ACC112 (cell line): ENCODE measurements at regions not wholly inside any gene's neighbourhood (a gene's known extent, or its start where the extent isn't known, plus 50 kb on each side); places are given as distances from the start of the nearest gene placed in this dataset.

ENCODE experiments used
- H2AFZ ChIP-seq: fragments of 200-600 bp; sonication (generic); one replicate; pipeline ENCODE4 v1.6.0; 2017; ENCODE audit warnings: antibody characterized with exemption, low read length; ENCODE audit not compliant: unreplicated experiment
- H3K27ac ChIP-seq: fragments of 200-600 bp; sonication (generic); 2 replicates; pipeline ENCODE4 v1.5.1; 2014; ENCODE audit warnings: low read depth, mild to moderate bottlenecking, antibody characterized with exemption, low read length, moderate library complexity
- H3K27me3 ChIP-seq: fragments of 200-600 bp; sonication (generic); 2 replicates; pipeline ENCODE4 v1.6.1; 2014; ENCODE audit warnings: mild to moderate bottlenecking, antibody characterized with exemption, low read length, moderate library complexity, mixed read lengths; ENCODE audit not compliant: insufficient read depth
- H3K36me3 ChIP-seq: fragments of 200-600 bp; sonication (generic); 2 replicates; pipeline ENCODE4 v1.6.1; 2016; ENCODE audit warnings: mild to moderate bottlenecking, antibody characterized with exemption, low read length, moderate library complexity, mixed read lengths; ENCODE audit not compliant: insufficient read depth
- H3K4me1 ChIP-seq: fragments of 200-600 bp; sonication (generic); one replicate; pipeline ENCODE4 v1.6.1; 2016; ENCODE audit warnings: low read length, mixed read lengths; ENCODE audit not compliant: insufficient read depth, unreplicated experiment, control insufficient read depth
- H3K4me3 ChIP-seq: fragments of 200-600 bp; sonication (generic); 2 replicates; pipeline ENCODE4 v1.5.1; 2014; ENCODE audit warnings: mild to moderate bottlenecking, low read depth, low read length
- H3K79me2 ChIP-seq: fragments of 200-600 bp; sonication (generic); one replicate; pipeline ENCODE4 v1.6.0; 2016; ENCODE audit warnings: low read length; ENCODE audit not compliant: control insufficient read depth, unreplicated experiment, insufficient read depth

DNA sequence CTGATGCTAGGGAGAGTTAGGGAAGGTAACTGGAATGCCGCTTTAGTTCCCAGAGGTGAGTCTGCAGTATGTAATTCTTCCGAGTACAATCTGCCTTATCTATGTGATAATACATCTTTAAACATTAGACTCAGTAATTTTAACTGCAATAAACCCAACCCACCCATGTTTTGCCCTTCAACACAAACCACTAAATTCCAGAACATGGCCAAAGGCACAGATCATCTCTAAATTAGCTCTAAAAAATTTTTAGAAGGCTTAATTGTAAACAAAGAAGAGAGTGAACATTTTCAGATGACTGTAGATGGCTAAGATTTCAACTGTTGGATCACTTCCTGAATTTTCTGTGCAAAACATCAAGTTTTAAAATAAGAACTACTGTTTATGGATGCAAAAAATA, 488.7 kb upstream of the ID2 start:
- no peak overlapping the region for H2AFZ ChIP-seq
- H3K27me3 ChIP-seq, result no peaks in the 10 kb centered on the region
- no peaks in the 10 kb centered on the region for H3K36me3 ChIP-seq

DNA sequence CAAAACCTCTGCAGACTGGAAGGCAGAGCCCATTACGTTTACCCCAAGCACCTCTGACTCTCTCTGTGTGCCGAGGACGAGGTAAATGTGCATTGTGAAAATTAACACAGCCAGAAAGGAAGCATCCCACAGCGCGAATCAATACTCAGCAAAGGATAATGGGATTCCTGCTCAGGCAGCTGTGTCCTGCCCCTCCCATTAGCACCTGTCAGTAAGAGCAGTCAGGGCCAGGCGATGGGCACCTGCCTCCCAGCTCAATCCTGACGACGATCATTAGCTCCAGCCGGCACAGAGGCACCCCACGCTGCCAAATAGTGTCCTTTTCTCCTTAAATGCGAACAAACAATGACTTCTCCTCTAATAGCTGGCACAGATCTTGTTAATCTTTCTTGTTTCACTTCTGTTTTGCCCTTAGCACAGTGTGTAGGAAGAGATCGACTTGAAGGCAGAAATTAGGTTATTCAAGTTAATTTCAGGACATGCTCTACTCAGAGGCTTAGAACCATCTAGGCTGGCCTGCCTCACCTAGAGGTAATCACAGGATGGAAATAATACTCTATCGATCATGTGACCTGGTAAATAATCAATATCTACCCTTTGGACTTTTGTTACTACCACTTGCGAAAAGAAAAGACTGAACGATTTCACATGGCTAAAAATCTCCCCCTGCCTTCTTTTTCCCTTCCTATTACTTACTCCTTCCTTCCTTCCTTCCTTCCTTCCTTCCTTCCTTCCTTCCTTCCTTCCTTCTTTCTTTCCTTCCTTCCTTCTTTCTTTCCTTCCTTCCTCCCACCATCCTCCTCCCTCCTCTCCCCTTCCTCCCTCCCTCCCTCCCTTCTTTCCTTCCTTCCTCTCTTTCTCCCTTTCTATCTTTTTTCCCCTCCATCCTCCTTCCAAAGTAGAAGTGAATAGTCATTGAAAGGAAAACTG, 487.9 kb upstream of the ID2 start:
- H3K79me2 ChIP-seq, result no peaks in the 10 kb centered on the region
- H3K36me3 ChIP-seq, result no peaks in the 10 kb centered on the region
- no peak overlapping the region for H3K4me3 ChIP-seq
- no peaks in the 10 kb centered on the region for H3K4me1 ChIP-seq
- H2AFZ ChIP-seq, result no peak overlapping the region
- H3K27ac ChIP-seq, result no peak overlapping the region
- no peaks in the 10 kb centered on the region for H3K27me3 ChIP-seq

More for the DNA sequence above, 488.7 kb upstream of the ID2 start:
- Histone ChIP-seq H3K4me3 (no peak overlapping the region), H3K4me1 (no peaks in the 10 kb centered on the region), H3K27ac (no peak overlapping the region), H3K79me2 (no peaks in the 10 kb centered on the region)

DNA sequence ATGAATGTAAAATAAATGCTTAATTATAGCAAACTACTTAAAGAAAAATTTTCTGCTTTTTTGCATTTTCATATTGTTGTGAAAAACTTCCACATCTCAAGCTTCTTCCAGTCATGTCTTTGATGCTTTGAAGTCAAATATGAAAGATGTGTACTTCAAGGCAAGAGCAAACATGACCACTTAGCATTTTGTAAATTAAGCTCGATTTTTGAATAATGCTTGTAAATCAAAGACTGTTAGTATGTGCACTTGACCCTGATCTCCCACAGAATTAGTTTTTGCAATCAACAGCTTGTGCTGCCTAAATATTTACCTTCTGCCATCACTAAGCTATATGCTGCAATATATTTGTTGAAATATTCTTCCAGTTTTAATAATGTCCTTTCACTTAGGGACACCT, 486.1 kb upstream of the ID2 start:
- Histone ChIP-seq H3K4me3 (no peak overlapping the region), H3K4me1 (no peaks in the 10 kb centered on the region), H3K27me3 (no peaks in the 10 kb centered on the region), H3K79me2 (no peaks in the 10 kb centered on the region), H2AFZ (no peak overlapping the region), H3K27ac (no peak overlapping the region), H3K36me3 (no peaks in the 10 kb centered on the region)

DNA sequence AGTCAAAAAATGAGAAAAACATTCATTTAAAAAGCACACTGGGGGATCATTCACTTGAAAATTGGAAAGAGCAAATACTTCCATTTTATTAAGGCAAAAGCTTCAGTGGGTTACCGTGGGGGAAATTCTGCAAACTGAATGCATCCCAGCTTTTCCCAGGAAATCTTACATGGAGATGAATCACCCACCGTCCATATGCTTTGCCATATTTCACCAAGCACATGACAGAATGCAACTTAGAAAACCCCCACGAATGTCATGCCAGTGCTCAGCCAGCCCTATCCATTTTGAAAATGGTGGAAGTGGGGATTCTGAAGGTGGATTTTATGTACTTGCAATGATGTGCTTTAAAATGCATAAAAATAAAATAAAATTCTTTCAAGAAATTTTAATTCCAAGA, 485.5 kb upstream of the ID2 start:
- Histone ChIP-seq H3K27me3 (no peaks in the 10 kb centered on the region), H3K36me3 (no peaks in the 10 kb centered on the region), H3K79me2 (no peaks in the 10 kb centered on the region), H3K4me3 (no peak overlapping the region), H2AFZ (no peak overlapping the region), H3K27ac (no peak overlapping the region), H3K4me1 (no peaks in the 10 kb centered on the region)

DNA sequence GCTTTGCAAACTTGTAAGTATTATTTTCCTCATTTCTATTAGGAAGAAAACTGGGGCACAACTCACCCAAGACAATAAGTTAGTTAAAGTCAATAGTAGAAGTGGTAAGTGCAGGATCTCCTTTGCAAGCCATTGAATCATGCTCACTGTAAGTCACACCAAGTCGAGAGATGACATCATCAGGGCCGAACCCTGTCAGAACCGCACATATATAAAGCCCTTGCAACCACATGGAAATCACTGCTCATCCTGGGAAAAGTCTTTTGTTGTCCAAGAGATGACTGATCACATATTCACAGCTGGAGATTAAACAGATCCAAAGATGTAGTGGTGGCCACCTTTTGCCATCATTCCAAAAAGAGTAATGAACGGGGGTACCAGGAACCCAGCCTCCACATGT, 484.8 kb upstream of the ID2 start:
- H3K4me3 ChIP-seq, result no peak overlapping the region
- H3K27ac ChIP-seq, result no peak overlapping the region
- no peaks in the 10 kb centered on the region for H3K27me3 ChIP-seq
- no peaks in the 10 kb centered on the region for H3K4me1 ChIP-seq
- no peaks in the 10 kb centered on the region for H3K79me2 ChIP-seq
- no peaks in the 10 kb centered on the region for H3K36me3 ChIP-seq
- no peak overlapping the region for H2AFZ ChIP-seq

DNA sequence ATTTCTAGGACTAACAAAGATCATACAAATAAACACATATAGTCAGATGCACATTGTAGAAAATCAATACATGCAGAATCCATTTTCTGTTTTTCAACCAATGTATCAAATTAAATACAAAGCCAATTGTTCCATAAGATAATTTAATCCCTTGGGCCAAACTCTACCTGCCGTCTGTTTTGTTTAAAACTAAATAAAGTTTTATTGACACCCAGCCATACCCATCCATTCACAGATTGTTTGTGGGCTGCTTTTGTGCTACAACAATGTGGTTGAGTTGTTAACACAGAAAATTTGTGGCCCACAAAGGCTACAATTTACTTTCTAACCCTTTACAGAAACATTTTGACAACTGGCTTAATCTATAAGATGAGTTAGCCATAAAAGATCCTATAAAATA, 484.0 kb upstream of the ID2 start:
- H3K27me3 ChIP-seq, result no peaks in the 10 kb centered on the region
- no peak overlapping the region for H3K4me3 ChIP-seq
- H3K36me3 ChIP-seq, result no peaks in the 10 kb centered on the region
- H3K27ac ChIP-seq, result no peak overlapping the region
- H3K79me2 ChIP-seq, result no peaks in the 10 kb centered on the region
- no peak overlapping the region for H2AFZ ChIP-seq
- no peaks in the 10 kb centered on the region for H3K4me1 ChIP-seq

DNA sequence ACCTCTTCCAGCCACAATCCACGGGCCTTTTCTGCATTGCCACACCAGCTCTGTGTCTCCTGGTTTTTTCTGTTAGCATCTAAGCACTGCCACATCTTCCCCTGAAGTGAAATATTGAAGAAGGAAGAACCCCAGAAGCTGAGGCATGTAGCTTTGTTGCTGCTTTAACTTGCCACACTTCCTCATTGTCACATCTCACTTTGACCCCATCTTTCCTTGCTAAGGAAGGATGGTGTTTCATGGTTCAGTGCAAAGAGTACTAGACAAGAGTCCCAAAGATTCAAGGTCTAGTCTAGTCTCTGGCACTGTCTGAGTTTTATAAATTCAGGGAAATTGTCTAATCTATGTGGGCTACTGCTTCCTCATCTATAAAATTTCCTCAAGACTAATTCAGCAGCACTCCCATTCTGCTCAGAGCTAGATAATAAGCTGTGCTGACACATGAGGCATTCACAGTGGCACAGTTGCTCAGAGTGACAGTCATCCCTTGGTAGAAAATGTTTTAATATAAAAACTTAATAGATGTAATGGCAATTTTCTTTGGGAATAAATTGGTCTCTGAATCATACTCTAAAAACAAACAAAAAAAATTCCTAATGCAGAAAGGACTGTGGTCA, 483.0 kb upstream of the ID2 start:
- Histone ChIP-seq H3K4me3 (no peak overlapping the region), H3K27ac (no peak overlapping the region), H3K79me2 (no peaks in the 10 kb centered on the region), H3K27me3 (no peaks in the 10 kb centered on the region), H2AFZ (no peak overlapping the region), H3K36me3 (no peaks in the 10 kb centered on the region), H3K4me1 (no peaks in the 10 kb centered on the region)

DNA sequence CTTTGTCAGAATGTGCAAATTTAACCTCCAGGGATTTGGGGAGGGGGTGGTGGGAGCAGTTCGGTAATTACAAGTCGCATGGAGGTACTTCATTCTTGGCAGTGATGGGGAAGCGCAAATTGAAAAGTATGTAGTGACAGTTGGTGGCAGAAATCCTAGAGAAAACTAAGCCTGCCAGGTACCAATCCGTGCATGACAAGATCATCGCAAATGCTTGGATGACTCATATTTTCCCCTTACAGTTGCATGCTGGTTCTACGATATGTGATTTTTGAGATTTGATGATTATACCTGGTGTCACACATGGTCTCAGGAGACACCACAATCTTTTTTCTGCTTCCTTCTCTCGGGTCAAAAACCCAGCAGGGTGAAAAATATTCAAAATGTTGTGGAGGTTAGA, 479.7 kb upstream of the ID2 start:
- H3K4me1 ChIP-seq, result no peaks in the 10 kb centered on the region
- no peak overlapping the region for H3K27ac ChIP-seq
- H3K4me3 ChIP-seq, result no peak overlapping the region
- no peak overlapping the region for H2AFZ ChIP-seq
- H3K79me2 ChIP-seq, result no peaks in the 10 kb centered on the region
- H3K36me3 ChIP-seq, result no peaks in the 10 kb centered on the region
- H3K27me3 ChIP-seq, result no peaks in the 10 kb centered on the region

DNA sequence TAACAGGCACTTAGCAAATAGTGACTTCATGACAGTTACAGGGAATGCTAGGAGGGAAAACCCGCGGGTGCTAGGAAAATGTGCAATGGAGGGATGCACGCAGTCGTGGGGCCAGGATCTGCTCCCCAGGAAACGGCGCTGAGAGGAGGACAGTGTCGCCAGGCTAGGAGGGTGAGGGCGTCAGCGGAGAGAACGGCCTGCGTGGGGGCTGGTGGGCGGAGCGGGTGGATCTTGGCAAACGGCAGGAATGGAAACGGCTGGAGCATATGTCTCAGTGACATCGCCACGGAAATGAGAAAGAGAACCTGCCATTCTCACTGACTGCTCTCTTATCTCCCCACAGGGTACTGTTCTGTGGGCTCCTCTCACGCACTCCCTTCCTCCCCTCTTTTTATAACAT, 478.5 kb upstream of the ID2 start:
- no peaks in the 10 kb centered on the region for H3K79me2 ChIP-seq
- no peaks in the 10 kb centered on the region; the same call in 1 of the 2 replicates for H3K36me3 ChIP-seq
- no peaks in the 10 kb centered on the region for H3K27me3 ChIP-seq
- no peak overlapping the region for H3K4me3 ChIP-seq
- H3K4me1 ChIP-seq, result no peaks in the 10 kb centered on the region
- H3K27ac ChIP-seq, result no peak overlapping the region
- H2AFZ ChIP-seq, result no peak overlapping the region

DNA sequence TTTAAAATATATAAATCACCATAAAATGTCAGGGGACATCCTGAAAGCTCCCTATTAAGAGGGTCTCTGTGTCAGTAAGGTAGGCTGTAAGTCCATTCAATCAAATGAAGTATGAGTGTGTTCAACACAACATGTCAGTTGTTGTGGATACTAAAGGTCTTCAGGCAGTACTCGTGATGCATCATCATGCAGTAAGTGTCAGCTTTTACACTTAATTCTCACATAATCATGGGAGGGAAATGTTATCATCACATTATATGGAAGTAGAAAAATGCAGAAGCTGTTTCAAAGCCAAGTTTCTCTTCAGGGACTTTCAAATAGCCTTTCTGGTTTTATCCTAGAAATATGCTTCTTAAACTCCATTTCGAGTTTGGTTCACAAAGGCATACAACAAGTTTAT, 477.1 kb upstream of the ID2 start:
- Histone ChIP-seq H3K4me1 (no peaks in the 10 kb centered on the region), H2AFZ (no peak overlapping the region), H3K27ac (no peak overlapping the region), H3K79me2 (no peaks in the 10 kb centered on the region), H3K27me3 (no peaks in the 10 kb centered on the region), H3K36me3 (no peaks in the 10 kb centered on the region; the same call in 1 of the 2 replicates), H3K4me3 (no peak overlapping the region)

DNA sequence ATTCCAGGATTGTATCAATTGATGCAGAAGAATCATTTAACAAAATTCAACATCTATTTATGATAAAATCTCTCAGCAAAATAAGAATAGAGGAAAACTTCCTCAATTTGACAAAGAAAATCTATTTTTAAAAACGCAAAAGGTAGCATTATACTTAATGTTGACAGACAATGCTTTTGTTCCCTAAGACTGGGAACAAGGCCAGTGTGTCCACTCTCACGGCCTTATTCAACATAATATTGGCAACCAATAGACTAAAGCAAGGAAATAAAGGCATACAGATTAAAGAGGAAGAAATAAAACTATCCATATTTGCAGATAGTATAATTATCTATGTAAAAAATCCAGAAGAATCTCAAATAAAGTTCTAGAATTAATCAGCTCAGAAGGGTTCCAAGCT, 472.4 kb upstream of the ID2 start:
- Histone ChIP-seq H3K27me3 (no peaks in the 10 kb centered on the region), H2AFZ (no peak overlapping the region), H3K36me3 (no peaks in the 10 kb centered on the region; the same call in 1 of the 2 replicates), H3K27ac (no peak overlapping the region), H3K4me3 (no peak overlapping the region), H3K79me2 (no peaks in the 10 kb centered on the region), H3K4me1 (peaks cover 9% of the 10 kb centered on the region)
